Liver (tissue), 8 donors: ENCODE measurements at regions not wholly inside any gene's neighbourhood (a gene's known extent, or its start where the extent isn't known, plus 50 kb on each side); places are given as distances from the start of the nearest gene placed in this dataset.

Source experiments
- DNase-seq: peaks from one replicate; pipeline ENCODE4 v3.0.0-alpha.2; 2017; ENCODE audit warnings: low spot score
- H3K27ac ChIP-seq, 2 donors: one replicate each; pipeline ENCODE4 v1.7.0; 2013; ENCODE audit warnings: inconsistent platforms in 2 of 2, low read length in 2 of 2, control low read depth in 1 of 2, low read depth in 1 of 2, mild to moderate bottlenecking in 1 of 2
- H3K27me3 ChIP-seq, 4 donors: one replicate each; pipeline versions ENCODE4 v1.6.1 to v1.7.0; 2013; ENCODE audit warnings: low read length in 3 of 4, inconsistent platforms in 1 of 4, mild to moderate bottlenecking in 1 of 4, moderate library complexity in 1 of 4; ENCODE audit not compliant: control insufficient read depth in 4 of 4, insufficient read depth in 4 of 4
- H3K36me3 ChIP-seq, 4 donors: one replicate each; pipeline versions ENCODE4 v1.6.1 to v1.7.0; 2013; ENCODE audit warnings: low read length in 3 of 4, mild to moderate bottlenecking in 3 of 4, low read depth in 1 of 4, moderate library complexity in 1 of 4; ENCODE audit not compliant: control insufficient read depth in 4 of 4, insufficient read depth in 3 of 4
- H3K4me1 ChIP-seq, 4 donors: one replicate each; pipeline versions ENCODE4 v1.6.1 to v1.7.0; 2013; ENCODE audit warnings: low read length in 3 of 4, mild to moderate bottlenecking in 3 of 4, moderate library complexity in 1 of 4; ENCODE audit not compliant: control insufficient read depth in 4 of 4, insufficient read depth in 4 of 4
- H3K4me3 ChIP-seq, 3 donors: one replicate each; pipeline versions ENCODE4 v1.6.1 to v1.7.0; 2013; ENCODE audit warnings: low read length in 3 of 3, control low read depth in 1 of 3, low read depth in 1 of 3, mild to moderate bottlenecking in 1 of 3
- H3K9ac ChIP-seq, 2 donors: one replicate each; pipeline ENCODE4 v1.7.0; 2013; ENCODE audit warnings: low read length in 2 of 2, mild to moderate bottlenecking in 2 of 2, moderate library complexity in 2 of 2, control low read depth in 1 of 2, low read depth in 1 of 2
- H3K9me3 ChIP-seq, 4 donors: one replicate each; pipeline versions ENCODE4 v1.6.1 to v1.7.0; 2013; ENCODE audit warnings: low read length in 3 of 4; ENCODE audit not compliant: control insufficient read depth in 4 of 4
- ATF3 ChIP-seq: IDR thresholded peaks from 2 replicates; pipeline ENCODE4 v1.6.1; 2016; ENCODE audit warnings: antibody characterized with exemption
- CTCF ChIP-seq: fragments of 150-350 bp; IDR thresholded peaks from 2 replicates; pipeline ENCODE4 v1.5.1; 2017; ENCODE audit warnings: improper control_type of control experiment, low read depth, low read length; ENCODE audit not compliant: missing input control
- EGR1 ChIP-seq, 2 donors: IDR thresholded peaks; 2 replicates each; pipeline ENCODE4 v1.6.1; 2016 to 2018; ENCODE audit warnings: antibody characterized with exemption in 2 of 2, low read depth in 2 of 2
- FOXA1 ChIP-seq: IDR thresholded peaks from 2 replicates; pipeline ENCODE4 v1.6.1; 2016; ENCODE audit warnings: antibody characterized with exemption
- FOXA2 ChIP-seq: IDR thresholded peaks from 2 replicates; pipeline ENCODE4 v1.6.1; 2016; ENCODE audit warnings: antibody characterized with exemption
- GABPA ChIP-seq, 2 donors: IDR thresholded peaks in 1 of 2; conservative IDR thresholded peaks in 1 of 2; 2 replicates each; pipeline ENCODE4 v1.6.1; 2016; ENCODE audit warnings: antibody characterized with exemption in 2 of 2, mild to moderate bottlenecking in 1 of 2, moderate library complexity in 1 of 2
- HNF4A ChIP-seq, 2 donors: conservative IDR thresholded peaks; 2 replicates each; pipeline ENCODE4 v1.6.1; 2016; ENCODE audit warnings: antibody characterized with exemption in 2 of 2, mild to moderate bottlenecking in 2 of 2
- HNF4G ChIP-seq: IDR thresholded peaks from 2 replicates; pipeline ENCODE4 v1.6.1; 2016; ENCODE audit warnings: antibody characterized with exemption
- JUND ChIP-seq, 2 donors: IDR thresholded peaks; 2 replicates each; pipeline ENCODE4 v1.6.1; 2016; ENCODE audit warnings: antibody characterized with exemption in 2 of 2
- MAX ChIP-seq: IDR thresholded peaks from 2 replicates; pipeline ENCODE4 v1.6.1; 2016; ENCODE audit warnings: antibody characterized with exemption
- NR2F2 ChIP-seq: IDR thresholded peaks from 2 replicates; pipeline ENCODE4 v1.6.1; 2016; ENCODE audit warnings: antibody characterized with exemption
- RAD21 ChIP-seq, 2 donors: IDR thresholded peaks; 2 replicates each; pipeline ENCODE4 v1.6.1; 2016; ENCODE audit warnings: antibody characterized with exemption in 2 of 2, mild to moderate bottlenecking in 2 of 2
- RXRA ChIP-seq, 2 donors: IDR thresholded peaks; 2 replicates each; pipeline ENCODE4 v1.6.1; 2017 to 2018; ENCODE audit warnings: antibody characterized with exemption in 2 of 2, mild to moderate bottlenecking in 1 of 2
- SP1 ChIP-seq: IDR thresholded peaks from 2 replicates; pipeline ENCODE4 v1.6.1; 2018; ENCODE audit warnings: antibody characterized with exemption, mild to moderate bottlenecking
- TAF1 ChIP-seq: conservative IDR thresholded peaks from 2 replicates; pipeline ENCODE4 v1.6.1; 2016; ENCODE audit warnings: antibody characterized with exemption, mild to moderate bottlenecking
- YY1 ChIP-seq: IDR thresholded peaks from 2 replicates; pipeline ENCODE4 v1.6.1; 2016; ENCODE audit warnings: antibody characterized with exemption, mild to moderate bottlenecking
- ZBTB33 ChIP-seq: IDR thresholded peaks from 2 replicates; pipeline ENCODE4 v1.6.1; 2016; ENCODE audit warnings: antibody characterized with exemption
- WGBS: extraction: QIAGEN DNeasy Blood & Tissue Kit; methylation state at CpG from one replicate; pipeline ENCODE4 v1.1.7; 2013; 5-methylcytosine and 5-hydroxymethylcytosine counted together
- TF ChIP-seq, protein P1 (sequence below): IDR thresholded peaks from 2 replicates; pipeline ENCODE4 v1.6.1; 2016; ENCODE audit warnings: antibody characterized with exemption, mild to moderate bottlenecking
- donor health status: healthy.
- donor health status: healthy.
- donor health status: healthy.
- donor health status: healthy.
- donor health status: healthy.

DNA sequence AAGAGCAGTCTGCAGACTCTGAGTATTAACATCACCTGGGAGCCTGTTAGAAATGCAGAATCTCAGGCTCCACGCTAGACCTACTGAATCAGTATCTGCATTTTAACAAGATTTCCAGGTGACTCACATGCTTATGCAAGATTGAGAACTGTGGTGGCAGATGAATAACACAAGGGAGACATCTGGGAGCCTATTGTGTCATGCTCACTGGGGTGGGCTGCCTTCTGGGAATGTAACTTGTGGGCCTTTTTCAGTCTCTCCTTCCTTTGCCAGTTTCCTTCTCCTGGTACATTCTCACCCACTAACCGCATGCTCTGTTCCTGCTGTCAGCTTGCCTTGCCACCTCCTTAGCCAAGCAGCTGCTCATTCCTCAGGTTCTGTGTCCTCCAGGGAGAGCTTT, 176.6 kb upstream of the C9orf72 start:
- no peak for TF ChIP-seq ATF3
- no peak for TF ChIP-seq GABPA (IDR thresholded peaks at IDR 0.05 in 1 of 2, conservative IDR thresholded peaks at IDR 0.05 in 1 of 2)
- no peak for TF ChIP-seq JUND (IDR thresholded peaks at IDR 0.05)
- no peak for TF ChIP-seq FOXA2
- TF ChIP-seq MAX: no peak
- no peak for TF ChIP-seq HNF4G
- TF ChIP-seq NR2F2: no peak
- TF ChIP-seq EGR1 (IDR thresholded peaks at IDR 0.05; ENCODE audit: low read depth in 2 of 2): no peak
- TF ChIP-seq HNF4A (conservative IDR thresholded peaks at IDR 0.05): no peak
- no peak for TF ChIP-seq CTCF
- no peak for TF ChIP-seq RXRA (IDR thresholded peaks at IDR 0.05)
- TF ChIP-seq SP1: no peak
- no peak for TF ChIP-seq TAF1
- TF ChIP-seq FOXA1: no peak
- TF ChIP-seq ZBTB33: no peak
- no peak for TF ChIP-seq RAD21 (IDR thresholded peaks at IDR 0.05)
- TF ChIP-seq, protein P1, sequence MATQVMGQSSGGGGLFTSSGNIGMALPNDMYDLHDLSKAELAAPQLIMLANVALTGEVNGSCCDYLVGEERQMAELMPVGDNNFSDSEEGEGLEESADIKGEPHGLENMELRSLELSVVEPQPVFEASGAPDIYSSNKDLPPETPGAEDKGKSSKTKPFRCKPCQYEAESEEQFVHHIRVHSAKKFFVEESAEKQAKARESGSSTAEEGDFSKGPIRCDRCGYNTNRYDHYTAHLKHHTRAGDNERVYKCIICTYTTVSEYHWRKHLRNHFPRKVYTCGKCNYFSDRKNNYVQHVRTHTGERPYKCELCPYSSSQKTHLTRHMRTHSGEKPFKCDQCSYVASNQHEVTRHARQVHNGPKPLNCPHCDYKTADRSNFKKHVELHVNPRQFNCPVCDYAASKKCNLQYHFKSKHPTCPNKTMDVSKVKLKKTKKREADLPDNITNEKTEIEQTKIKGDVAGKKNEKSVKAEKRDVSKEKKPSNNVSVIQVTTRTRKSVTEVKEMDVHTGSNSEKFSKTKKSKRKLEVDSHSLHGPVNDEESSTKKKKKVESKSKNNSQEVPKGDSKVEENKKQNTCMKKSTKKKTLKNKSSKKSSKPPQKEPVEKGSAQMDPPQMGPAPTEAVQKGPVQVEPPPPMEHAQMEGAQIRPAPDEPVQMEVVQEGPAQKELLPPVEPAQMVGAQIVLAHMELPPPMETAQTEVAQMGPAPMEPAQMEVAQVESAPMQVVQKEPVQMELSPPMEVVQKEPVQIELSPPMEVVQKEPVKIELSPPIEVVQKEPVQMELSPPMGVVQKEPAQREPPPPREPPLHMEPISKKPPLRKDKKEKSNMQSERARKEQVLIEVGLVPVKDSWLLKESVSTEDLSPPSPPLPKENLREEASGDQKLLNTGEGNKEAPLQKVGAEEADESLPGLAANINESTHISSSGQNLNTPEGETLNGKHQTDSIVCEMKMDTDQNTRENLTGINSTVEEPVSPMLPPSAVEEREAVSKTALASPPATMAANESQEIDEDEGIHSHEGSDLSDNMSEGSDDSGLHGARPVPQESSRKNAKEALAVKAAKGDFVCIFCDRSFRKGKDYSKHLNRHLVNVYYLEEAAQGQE: no peak
- TF ChIP-seq YY1: no peak

GRCh38 chr9:27750566-27750965, 177.3 kb upstream of the C9orf72 start:
- TF ChIP-seq CTCF (no peak), ATF3 (no peak)
- H3K4me1 ChIP-seq: no peaks in the 10 kb centered on the region
- H3K4me3 ChIP-seq: no peak overlapping the region
- H3K36me3 ChIP-seq: no peaks in the 10 kb centered on the region
- no peak for DNase-seq
- no peak overlapping the region for H3K27ac ChIP-seq
- H3K27me3 ChIP-seq: no peaks in the 10 kb centered on the region
- WGBS: 81% methylated on average over 3 of the region's 3 CpGs
- no peaks in the 10 kb centered on the region for H3K9me3 ChIP-seq
- H3K9ac ChIP-seq: no peak overlapping the region

More for the DNA sequence above, 176.6 kb upstream of the C9orf72 start:
- H3K4me3 ChIP-seq: no peak overlapping the region
- H3K36me3 ChIP-seq: no peaks in the 10 kb centered on the region
- no peaks in the 10 kb centered on the region for H3K4me1 ChIP-seq
- H3K27ac ChIP-seq: no peak overlapping the region
- H3K9ac ChIP-seq: no peak overlapping the region
- 68% methylated on average over 2 of the region's 2 CpGs for WGBS
- no peaks in the 10 kb centered on the region for H3K27me3 ChIP-seq
- DNase-seq: no peak
- H3K9me3 ChIP-seq: no peaks in the 10 kb centered on the region
